ENCODE measurements at regions not wholly inside any gene's neighbourhood (a gene's known extent, or its start where the extent isn't known, plus 50 kb on each side); places are given as distances from the start of the nearest gene placed in this dataset.

GRCh38 chr1:4146101-4146500 lies 246.0 kb upstream of the C1orf174 start:
- Mint-ChIP-seq H3K27me3 (peaks cover 10 to 22% of the 10 kb centered on the region in 2 donors), H3K36me3 (no peaks in the 10 kb centered on the region), H3K27ac (no peak overlapping the region), H3K9me3 (no peaks in the 10 kb centered on the region), H3K4me1 (no peaks in the 10 kb centered on the region), H3K4me3 (no peak overlapping the region)
- H3K4me1 ChIP-seq (ENCODE audit: insufficient read depth, low read length): no peaks in the 10 kb centered on the region
- no peaks in the 10 kb centered on the region for H3K27me3 ChIP-seq (ENCODE audit: insufficient read depth, low read length, poor library complexity, severe bottlenecking)
- H3K36me3 ChIP-seq (ENCODE audit: insufficient read depth, low read length): no peaks in the 10 kb centered on the region
- POLR2A ChIA-PET: no interaction called here
- H3K4me3 ChIP-seq (ENCODE audit: low read length): no peak overlapping the region
- H3K27ac ChIP-seq (ENCODE audit: low read depth, low read length): no peak overlapping the region
- CTCF ChIA-PET: no interaction called here
- peak in 1 of 5 donors; percentile 10 for DNase-seq
- no peaks in the 10 kb centered on the region for H3K9me3 ChIP-seq (ENCODE audit: low read length)

GRCh38 chr1:4146614-4147013 lies 246.5 kb upstream of the C1orf174 start:
- no peaks in the 10 kb centered on the region for H3K4me1 Mint-ChIP-seq
- peaks cover 10 to 19% of the 10 kb centered on the region in 2 donors for H3K27me3 Mint-ChIP-seq
- H3K4me3 ChIP-seq (ENCODE audit: low read length): no peak overlapping the region
- no peak overlapping the region for H3K27ac ChIP-seq (ENCODE audit: low read depth, low read length)
- H3K27ac Mint-ChIP-seq: no peak overlapping the region
- no peak overlapping the region for H3K4me3 Mint-ChIP-seq
- ChIA-PET CTCF (no interaction called here), POLR2A (no interaction called here)
- H3K36me3 ChIP-seq (ENCODE audit: insufficient read depth, low read length): no peaks in the 10 kb centered on the region
- H3K36me3 Mint-ChIP-seq: no peaks in the 10 kb centered on the region
- no peaks in the 10 kb centered on the region for H3K9me3 Mint-ChIP-seq
- DNase-seq: no peak
- H3K4me1 ChIP-seq (ENCODE audit: insufficient read depth, low read length): no peaks in the 10 kb centered on the region
- no peaks in the 10 kb centered on the region for H3K27me3 ChIP-seq (ENCODE audit: insufficient read depth, low read length, poor library complexity, severe bottlenecking)
- H3K9me3 ChIP-seq (ENCODE audit: low read length): no peaks in the 10 kb centered on the region

GRCh38 chr1:4147509-4147908 lies 247.4 kb upstream of the C1orf174 start:
- Histone ChIP-seq H3K4me3 (ENCODE audit: low read length) (no peak overlapping the region), H3K27me3 (ENCODE audit: insufficient read depth, low read length, poor library complexity, severe bottlenecking) (no peaks in the 10 kb centered on the region), H3K27ac (ENCODE audit: low read depth, low read length) (no peak overlapping the region), H3K9me3 (ENCODE audit: low read length) (no peaks in the 10 kb centered on the region), H3K4me1 (ENCODE audit: insufficient read depth, low read length) (no peaks in the 10 kb centered on the region), H3K36me3 (ENCODE audit: insufficient read depth, low read length) (no peaks in the 10 kb centered on the region)
- DNase-seq: peak in 1 of 5 donors; percentile 22
- Mint-ChIP-seq H3K9me3 (no peaks in the 10 kb centered on the region), H3K4me3 (no peak overlapping the region), H3K27ac (no peak overlapping the region), H3K36me3 (no peaks in the 10 kb centered on the region), H3K27me3 (peaks cover 9 to 17% of the 10 kb centered on the region in 2 donors), H3K4me1 (no peaks in the 10 kb centered on the region)
- POLR2A ChIA-PET: no interaction called here
- CTCF ChIA-PET: no interaction called here

- H3K27me3 Mint-ChIP-seq: peaks cover 6 to 9% of the 10 kb centered on the region in 2 donors
- Histone ChIP-seq H3K36me3 (ENCODE audit: insufficient read depth, low read length) (no peaks in the 10 kb centered on the region), H3K9me3 (ENCODE audit: low read length) (no peaks in the 10 kb centered on the region), H3K4me3 (ENCODE audit: low read length) (no peak overlapping the region), H3K27ac (ENCODE audit: low read depth, low read length) (no peak overlapping the region), H3K27me3 (ENCODE audit: insufficient read depth, low read length, poor library complexity, severe bottlenecking) (no peaks in the 10 kb centered on the region), H3K4me1 (ENCODE audit: insufficient read depth, low read length) (no peaks in the 10 kb centered on the region)
- H3K4me1 Mint-ChIP-seq: no peaks in the 10 kb centered on the region
- peak in 1 of 5 donors; percentile 21 for DNase-seq
- H3K4me3 Mint-ChIP-seq: no peak overlapping the region
- no peaks in the 10 kb centered on the region for H3K36me3 Mint-ChIP-seq
- POLR2A ChIA-PET: no interaction called here
- CTCF ChIA-PET: no interaction called here
- no peak overlapping the region for H3K27ac Mint-ChIP-seq
- no peaks in the 10 kb centered on the region for H3K9me3 Mint-ChIP-seq
Measured at GRCh38 chr1:4149281-4149680, 249.2 kb upstream of the C1orf174 start.

GRCh38 chr1:4149831-4150230 lies 249.8 kb upstream of the C1orf174 start:
- ChIA-PET CTCF (no interaction called here), POLR2A (no interaction called here)
- H3K27me3 Mint-ChIP-seq: peaks cover 6 to 9% of the 10 kb centered on the region in 2 donors
- no peaks in the 10 kb centered on the region for H3K36me3 ChIP-seq (ENCODE audit: insufficient read depth, low read length)
- H3K27ac Mint-ChIP-seq: no peak overlapping the region
- no peak overlapping the region for H3K4me3 ChIP-seq (ENCODE audit: low read length)
- H3K27ac ChIP-seq (ENCODE audit: low read depth, low read length): no peak overlapping the region
- H3K4me3 Mint-ChIP-seq: no peak overlapping the region
- peak in 1 of 5 donors; percentile 3 for DNase-seq
- no peaks in the 10 kb centered on the region for H3K9me3 Mint-ChIP-seq
- no peaks in the 10 kb centered on the region for H3K27me3 ChIP-seq (ENCODE audit: insufficient read depth, low read length, poor library complexity, severe bottlenecking)
- H3K9me3 ChIP-seq (ENCODE audit: low read length): no peaks in the 10 kb centered on the region
- no peaks in the 10 kb centered on the region for H3K36me3 Mint-ChIP-seq
- no peaks in the 10 kb centered on the region for H3K4me1 Mint-ChIP-seq
- H3K4me1 ChIP-seq (ENCODE audit: insufficient read depth, low read length): no peaks in the 10 kb centered on the region

- no peaks in the 10 kb centered on the region for H3K36me3 ChIP-seq (ENCODE audit: insufficient read depth, low read length)
- Mint-ChIP-seq H3K36me3 (no peaks in the 10 kb centered on the region), H3K9me3 (no peaks in the 10 kb centered on the region), H3K27me3 (peaks cover 6 to 9% of the 10 kb centered on the region in 2 donors), H3K4me1 (no peaks in the 10 kb centered on the region), H3K4me3 (no peak overlapping the region), H3K27ac (no peak overlapping the region)
- ChIA-PET POLR2A (no interaction called here), CTCF (no interaction called here)
- no peaks in the 10 kb centered on the region for H3K27me3 ChIP-seq (ENCODE audit: insufficient read depth, low read length, poor library complexity, severe bottlenecking)
- no peak overlapping the region for H3K4me3 ChIP-seq (ENCODE audit: low read length)
- H3K27ac ChIP-seq (ENCODE audit: low read depth, low read length): no peak overlapping the region
- no peaks in the 10 kb centered on the region for H3K4me1 ChIP-seq (ENCODE audit: insufficient read depth, low read length)
- no peaks in the 10 kb centered on the region for H3K9me3 ChIP-seq (ENCODE audit: low read length)
- peak in 1 of 5 donors; percentile 30 for DNase-seq
Measured at GRCh38 chr1:4150262-4150661, 250.2 kb upstream of the C1orf174 start.

GRCh38 chr1:4152266-4152665 lies 252.2 kb upstream of the C1orf174 start:
- peak in 1 of 5 donors; percentile 21 for DNase-seq
- POLR2A ChIA-PET: no interaction called here
- no peaks in the 10 kb centered on the region for H3K4me1 ChIP-seq (ENCODE audit: insufficient read depth, low read length)
- H3K27ac ChIP-seq (ENCODE audit: low read depth, low read length): no peak overlapping the region
- H3K4me3 Mint-ChIP-seq: no peak overlapping the region
- H3K4me1 Mint-ChIP-seq: no peaks in the 10 kb centered on the region
- CTCF ChIA-PET: no interaction called here
- H3K27me3 Mint-ChIP-seq: peaks cover 2 to 9% of the 10 kb centered on the region in 2 donors
- H3K27me3 ChIP-seq (ENCODE audit: insufficient read depth, low read length, poor library complexity, severe bottlenecking): no peaks in the 10 kb centered on the region
- H3K27ac Mint-ChIP-seq: no peak overlapping the region
- H3K4me3 ChIP-seq (ENCODE audit: low read length): no peak overlapping the region
- H3K9me3 ChIP-seq (ENCODE audit: low read length): no peaks in the 10 kb centered on the region
- H3K36me3 Mint-ChIP-seq: no peaks in the 10 kb centered on the region
- H3K36me3 ChIP-seq (ENCODE audit: insufficient read depth, low read length): no peaks in the 10 kb centered on the region
- no peaks in the 10 kb centered on the region for H3K9me3 Mint-ChIP-seq

GRCh38 chr1:4153571-4153970 lies 253.5 kb upstream of the C1orf174 start:
- Histone ChIP-seq H3K27ac (ENCODE audit: low read depth, low read length) (no peak overlapping the region), H3K27me3 (ENCODE audit: insufficient read depth, low read length, poor library complexity, severe bottlenecking) (no peaks in the 10 kb centered on the region), H3K9me3 (ENCODE audit: low read length) (no peaks in the 10 kb centered on the region), H3K4me3 (ENCODE audit: low read length) (no peak overlapping the region), H3K36me3 (ENCODE audit: insufficient read depth, low read length) (no peaks in the 10 kb centered on the region), H3K4me1 (ENCODE audit: insufficient read depth, low read length) (no peaks in the 10 kb centered on the region)
- ChIA-PET CTCF (no interaction called here), POLR2A (no interaction called here)
- peak in 1 of 5 donors; percentile 42 for DNase-seq
- H3K4me3 Mint-ChIP-seq: no peak overlapping the region
- H3K4me1 Mint-ChIP-seq: no peaks in the 10 kb centered on the region
- H3K9me3 Mint-ChIP-seq: no peaks in the 10 kb centered on the region
- H3K27ac Mint-ChIP-seq: peak overlapping the region in 1 of 8 donors; percentile 89
- peaks cover 5 to 7% of the 10 kb centered on the region in 2 donors for H3K27me3 Mint-ChIP-seq
- no peaks in the 10 kb centered on the region for H3K36me3 Mint-ChIP-seq

All from CD8-positive, alpha-beta memory T cell (primary cell).